ENCODE measurements at regions not wholly inside any gene's neighbourhood (a gene's known extent, or its start where the extent isn't known, plus 50 kb on each side); places are given as distances from the start of the nearest gene placed in this dataset.

GRCh38 chr14:39853441-39853840 is 421.2 kb upstream of the FBXO33 start:
- H3K27me3 ChIP-seq = no peaks in the 10 kb centered on the region
- no peaks in the 10 kb centered on the region for H3K9me3 ChIP-seq
- H3K4me3 ChIP-seq = no peak overlapping the region
- H3K36me3 ChIP-seq = no peaks in the 10 kb centered on the region
- no peaks in the 10 kb centered on the region for H3K4me1 ChIP-seq
- H3K27ac ChIP-seq = no peak overlapping the region
- WGBS, 2 donors = 93 to 95% methylated on average over 1 of the region's 1 CpG
- TF ChIP-seq POLR2A (IDR thresholded peaks at IDR 0.05) (no peak), CTCF (IDR thresholded peaks at IDR 0.05) (no peak), EP300 (IDR thresholded peaks at IDR 0.05) (no peak)
- no peak for DNase-seq (ENCODE audit: low spot score in 2 of 2)

- H3K27ac ChIP-seq = no peak overlapping the region
- TF ChIP-seq EP300 (IDR thresholded peaks at IDR 0.05) (no peak), CTCF (IDR thresholded peaks at IDR 0.05) (no peak), POLR2A (IDR thresholded peaks at IDR 0.05) (no peak)
- no peaks in the 10 kb centered on the region for H3K36me3 ChIP-seq
- H3K27me3 ChIP-seq = no peaks in the 10 kb centered on the region
- H3K4me1 ChIP-seq = no peaks in the 10 kb centered on the region
- 47 to 63% methylated on average over 1 of the region's 1 CpG for WGBS, 2 donors
- H3K9me3 ChIP-seq = no peaks in the 10 kb centered on the region
- no peak overlapping the region for H3K4me3 ChIP-seq
- DNase-seq (ENCODE audit: low spot score in 2 of 2) = no peak
These were observed 419.0 kb upstream of the FBXO33 start for GRCh38 chr14:39851202-39851601.

- no peaks in the 10 kb centered on the region for H3K9me3 ChIP-seq
- no peak for DNase-seq (ENCODE audit: low spot score in 2 of 2)
- H3K27me3 ChIP-seq = no peaks in the 10 kb centered on the region
- no peak overlapping the region for H3K4me3 ChIP-seq
- 90% methylated on average over 5 of the region's 5 CpGs for WGBS, 2 donors
- H3K36me3 ChIP-seq = no peaks in the 10 kb centered on the region
- no peak overlapping the region for H3K27ac ChIP-seq
- TF ChIP-seq EP300 (IDR thresholded peaks at IDR 0.05) (no peak), POLR2A (IDR thresholded peaks at IDR 0.05) (no peak), CTCF (IDR thresholded peaks at IDR 0.05) (no peak)
- H3K4me1 ChIP-seq = no peaks in the 10 kb centered on the region
These were observed 415.6 kb upstream of the FBXO33 start for GRCh38 chr14:39847852-39848251.

GRCh38 chr14:39847194-39847593 is 415.0 kb upstream of the FBXO33 start:
- no peak overlapping the region for H3K27ac ChIP-seq
- no peaks in the 10 kb centered on the region for H3K27me3 ChIP-seq
- DNase-seq (ENCODE audit: low spot score in 2 of 2) = no peak
- no peaks in the 10 kb centered on the region for H3K9me3 ChIP-seq
- TF ChIP-seq EP300 (IDR thresholded peaks at IDR 0.05) (no peak), CTCF (IDR thresholded peaks at IDR 0.05) (no peak)
- H3K4me1 ChIP-seq = no peaks in the 10 kb centered on the region
- no peak overlapping the region for H3K4me3 ChIP-seq
- H3K36me3 ChIP-seq = no peaks in the 10 kb centered on the region

GRCh38 chr14:39843881-39844280 is 411.6 kb upstream of the FBXO33 start:
- H3K27me3 ChIP-seq = no peaks in the 10 kb centered on the region
- DNase-seq (ENCODE audit: low spot score in 2 of 2) = no peak
- H3K4me1 ChIP-seq = no peaks in the 10 kb centered on the region
- WGBS, 2 donors = 63 to 65% methylated on average over 5 of the region's 5 CpGs
- no peak overlapping the region for H3K27ac ChIP-seq
- no peak overlapping the region for H3K4me3 ChIP-seq
- no peaks in the 10 kb centered on the region for H3K36me3 ChIP-seq
- TF ChIP-seq CTCF (IDR thresholded peaks at IDR 0.05) = no peak
- H3K9me3 ChIP-seq = no peaks in the 10 kb centered on the region
